GM20000 (cell line): ENCODE measurements at regions not wholly inside any gene's neighbourhood (a gene's known extent, or its start where the extent isn't known, plus 50 kb on each side); places are given as distances from the start of the nearest gene placed in this dataset.

ENCODE experiments used
- DNase-seq: peaks from one replicate; pipeline ENCODE4 v3.0.0; 2012; ENCODE audit warnings: low spot score
- TF ChIP-seq, protein P1 (sequence below): IDR thresholded peaks from 2 replicates; pipeline ENCODE4 v1.5.1; 2012; ENCODE audit warnings: mild to moderate bottlenecking, control low read depth; ENCODE audit errors: extremely low read depth, missing control alignments

DNA sequence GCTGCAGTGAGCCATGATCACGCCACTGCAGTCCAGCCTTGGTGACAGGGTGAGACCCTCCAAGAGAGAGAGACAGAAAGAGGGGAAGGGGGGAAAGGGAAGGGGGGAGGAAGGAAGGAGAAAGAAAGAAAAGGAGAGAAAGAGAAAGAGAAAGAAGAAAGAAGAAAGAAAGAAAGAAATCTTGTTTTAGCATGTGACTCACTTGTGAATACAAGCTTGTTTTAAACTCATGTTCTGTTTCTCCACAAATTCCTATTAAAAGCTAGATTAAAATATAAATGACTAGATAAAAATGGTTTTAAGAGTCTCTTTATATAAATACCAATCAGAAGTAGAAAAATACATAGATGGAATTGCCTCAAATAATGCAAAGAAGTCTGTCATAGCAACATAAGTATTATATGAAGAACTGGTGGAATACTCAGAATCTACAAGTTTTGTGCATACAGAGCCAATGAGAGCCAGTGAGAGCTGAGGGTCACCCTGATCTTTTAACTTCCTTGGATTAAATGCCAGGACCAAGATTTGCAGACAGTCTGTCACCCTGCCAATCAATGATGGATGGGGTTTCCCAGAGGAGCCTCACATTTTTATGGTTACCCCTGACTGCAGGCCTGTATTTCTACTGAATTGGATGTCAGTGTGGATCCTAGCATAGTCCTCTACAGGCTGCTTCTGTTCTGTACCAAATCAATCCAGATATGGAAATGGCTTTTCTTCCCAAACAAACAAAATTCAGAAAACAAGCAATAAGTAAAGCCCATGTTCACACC, 50.8 kb upstream of the LY86 start:
- no peak for DNase-seq
- TF ChIP-seq, protein P1, sequence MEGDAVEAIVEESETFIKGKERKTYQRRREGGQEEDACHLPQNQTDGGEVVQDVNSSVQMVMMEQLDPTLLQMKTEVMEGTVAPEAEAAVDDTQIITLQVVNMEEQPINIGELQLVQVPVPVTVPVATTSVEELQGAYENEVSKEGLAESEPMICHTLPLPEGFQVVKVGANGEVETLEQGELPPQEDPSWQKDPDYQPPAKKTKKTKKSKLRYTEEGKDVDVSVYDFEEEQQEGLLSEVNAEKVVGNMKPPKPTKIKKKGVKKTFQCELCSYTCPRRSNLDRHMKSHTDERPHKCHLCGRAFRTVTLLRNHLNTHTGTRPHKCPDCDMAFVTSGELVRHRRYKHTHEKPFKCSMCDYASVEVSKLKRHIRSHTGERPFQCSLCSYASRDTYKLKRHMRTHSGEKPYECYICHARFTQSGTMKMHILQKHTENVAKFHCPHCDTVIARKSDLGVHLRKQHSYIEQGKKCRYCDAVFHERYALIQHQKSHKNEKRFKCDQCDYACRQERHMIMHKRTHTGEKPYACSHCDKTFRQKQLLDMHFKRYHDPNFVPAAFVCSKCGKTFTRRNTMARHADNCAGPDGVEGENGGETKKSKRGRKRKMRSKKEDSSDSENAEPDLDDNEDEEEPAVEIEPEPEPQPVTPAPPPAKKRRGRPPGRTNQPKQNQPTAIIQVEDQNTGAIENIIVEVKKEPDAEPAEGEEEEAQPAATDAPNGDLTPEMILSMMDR = no peak

DNA sequence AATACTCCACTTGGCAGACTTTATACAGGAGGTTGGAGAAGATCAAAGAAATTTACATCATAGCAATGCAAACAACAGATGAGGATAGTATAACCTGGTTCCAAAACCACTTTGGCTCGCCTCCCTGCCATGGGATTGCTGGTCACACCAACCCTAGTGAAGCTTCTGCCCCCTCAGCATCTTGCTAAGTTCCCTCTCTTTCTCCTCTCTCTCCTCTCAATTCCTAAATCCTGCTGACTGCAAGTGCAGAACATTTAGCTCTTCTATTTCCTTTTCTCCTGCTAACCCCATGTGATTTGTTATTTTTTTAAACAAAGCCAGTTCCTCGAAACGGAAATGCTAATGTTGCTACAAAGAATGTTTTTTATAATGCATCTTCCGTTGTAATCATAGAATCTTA, 50.3 kb upstream of the LY86 start:
- TF ChIP-seq, protein P1 = no peak
- DNase-seq = no peak
